GF-D8 (cell line): ENCODE measurements at regions not wholly inside any gene's neighbourhood (a gene's known extent, or its start where the extent isn't known, plus 50 kb on each side); places are given as distances from the start of the nearest gene placed in this dataset.

Source experiments
- DNase-seq: peaks from one replicate; lab custom pipeline; 2025; lab: John Stamatoyannopoulos, UW

GRCh38 chr4:27184508-27185155, 324.0 kb downstream of the STIM2 start:
- no peak for DNase-seq

GRCh38 chr4:27186710-27187109, 326.1 kb downstream of the STIM2 start:
- DNase-seq = no peak

- no peak for DNase-seq
These were observed 327.1 kb downstream of the STIM2 start for GRCh38 chr4:27187786-27188185.

GRCh38 chr4:27189683-27190082, 329.0 kb downstream of the STIM2 start:
- no peak for DNase-seq

GRCh38 chr4:27191592-27191991, 331.0 kb downstream of the STIM2 start:
- DNase-seq = no peak

- DNase-seq = no peak
These were observed 334.0 kb downstream of the STIM2 start for GRCh38 chr4:27194599-27195176.

- no peak for DNase-seq
These were observed 337.6 kb downstream of the STIM2 start for GRCh38 chr4:27198246-27198645.

- no peak for DNase-seq
These were observed 338.3 kb downstream of the STIM2 start for GRCh38 chr4:27198971-27199370.

- no peak for DNase-seq
These were observed 345.4 kb downstream of the STIM2 start for GRCh38 chr4:27206009-27206408.

GRCh38 chr4:27210956-27211355, 350.3 kb downstream of the STIM2 start:
- DNase-seq = no peak

- no peak for DNase-seq
These were observed 353.4 kb downstream of the STIM2 start for GRCh38 chr4:27214010-27214409.

GRCh38 chr4:27215220-27215826, 354.7 kb downstream of the STIM2 start:
- DNase-seq = no peak

GRCh38 chr4:27217261-27217769, 356.7 kb downstream of the STIM2 start:
- DNase-seq = no peak

GRCh38 chr4:27218013-27218412, 357.4 kb downstream of the STIM2 start:
- no peak for DNase-seq

- no peak for DNase-seq
These were observed 362.7 kb downstream of the STIM2 start for GRCh38 chr4:27223326-27223725.

GRCh38 chr4:27233531-27233930, 372.9 kb downstream of the STIM2 start:
- DNase-seq = no peak

GRCh38 chr4:27234306-27234899, 373.8 kb downstream of the STIM2 start:
- no peak for DNase-seq

- no peak for DNase-seq
These were observed 379.0 kb downstream of the STIM2 start for GRCh38 chr4:27239641-27240040.

- no peak for DNase-seq
These were observed 381.6 kb downstream of the STIM2 start for GRCh38 chr4:27242217-27242616.

GRCh38 chr4:27245216-27245615, 384.6 kb downstream of the STIM2 start:
- DNase-seq = no peak

GRCh38 chr4:27248829-27249228, 388.2 kb downstream of the STIM2 start:
- no peak for DNase-seq

- no peak for DNase-seq
These were observed 391.1 kb downstream of the STIM2 start for GRCh38 chr4:27251771-27252170.

- DNase-seq = no peak
These were observed 406.8 kb downstream of the STIM2 start for GRCh38 chr4:27267339-27267969.
